Nephron (organoid): ENCODE measurements at regions not wholly inside any gene's neighbourhood (a gene's known extent, or its start where the extent isn't known, plus 50 kb on each side); places are given as distances from the start of the nearest gene placed in this dataset.

ENCODE experiments used
- H3K27ac Mint-ChIP-seq, 3 experiments: 2 replicates each; pipeline ENCODE4 v1.8.0; 2020; ENCODE audit warnings: mixed read lengths in 3 of 3, mild to moderate bottlenecking in 2 of 3, moderate library complexity in 1 of 3
- H3K27me3 Mint-ChIP-seq: 2 replicates; pipeline ENCODE4 v1.8.0; 2021; ENCODE audit warnings: low read depth, mild to moderate bottlenecking, moderate library complexity, mixed read lengths
- H3K36me3 Mint-ChIP-seq: 2 replicates; pipeline ENCODE4 v1.8.0; 2020; ENCODE audit warnings: low read depth, mixed read lengths
- H3K4me1 Mint-ChIP-seq: 2 replicates; pipeline ENCODE4 v1.8.0; 2020; ENCODE audit warnings: mixed read lengths
- H3K4me3 Mint-ChIP-seq, 3 experiments: 2 replicates each; pipeline ENCODE4 v1.8.0; 2020; ENCODE audit warnings: mild to moderate bottlenecking in 3 of 3, mixed read lengths in 3 of 3, moderate library complexity in 2 of 3
- H3K9me3 Mint-ChIP-seq: 2 replicates; pipeline ENCODE4 v1.8.0; 2020; ENCODE audit warnings: mixed read lengths
- CTCF ChIP-seq, 3 experiments: fragments of 200-600 bp; sonication (generic); IDR thresholded peaks; one replicate each; pipeline ENCODE4 v1.5.0; 2021; ENCODE audit warnings: antibody characterized with exemption in 3 of 3; ENCODE audit not compliant: unreplicated experiment in 3 of 3

DNA sequence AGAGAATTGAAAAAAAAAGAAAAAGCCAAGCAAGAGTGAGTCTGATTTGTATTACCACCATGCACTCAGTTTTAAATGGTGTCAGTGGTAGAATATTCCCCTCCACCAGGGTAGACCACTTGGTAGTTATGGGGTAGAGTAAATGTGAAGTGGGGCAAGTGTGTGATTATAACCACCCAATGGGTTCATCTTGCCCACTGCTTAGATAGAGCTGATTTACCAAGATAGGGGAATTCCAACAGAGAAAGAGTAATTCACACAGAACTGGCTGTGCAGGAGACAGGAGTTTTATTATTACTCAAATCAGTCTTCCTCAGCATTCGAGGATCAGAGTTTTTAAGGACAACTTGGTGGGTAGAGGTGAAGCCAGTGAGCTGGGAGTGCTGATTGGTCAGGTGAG, 113.3 kb upstream of the RAI14 start:
- Mint-ChIP-seq H3K4me1 (peaks cover 8% of the 10 kb centered on the region), H3K27me3 (peaks cover 4% of the 10 kb centered on the region), H3K9me3 (peaks cover 32% of the 10 kb centered on the region), H3K4me3 (no peak overlapping the region), H3K27ac (no peak overlapping the region), H3K36me3 (peaks cover 5% of the 10 kb centered on the region)
- no peak for TF ChIP-seq CTCF (IDR thresholded peaks at IDR 0.05; ENCODE audit: unreplicated experiment in 3 of 3)

GRCh38 chr5:34543687-34544086, 112.4 kb upstream of the RAI14 start:
- Mint-ChIP-seq H3K9me3 (peaks cover 32% of the 10 kb centered on the region), H3K4me1 (peaks cover 8% of the 10 kb centered on the region), H3K27ac (no peak overlapping the region), H3K27me3 (peaks cover 4% of the 10 kb centered on the region), H3K4me3 (no peak overlapping the region), H3K36me3 (peaks cover 5% of the 10 kb centered on the region)
- TF ChIP-seq CTCF (IDR thresholded peaks at IDR 0.05; ENCODE audit: unreplicated experiment in 3 of 3): no peak

DNA sequence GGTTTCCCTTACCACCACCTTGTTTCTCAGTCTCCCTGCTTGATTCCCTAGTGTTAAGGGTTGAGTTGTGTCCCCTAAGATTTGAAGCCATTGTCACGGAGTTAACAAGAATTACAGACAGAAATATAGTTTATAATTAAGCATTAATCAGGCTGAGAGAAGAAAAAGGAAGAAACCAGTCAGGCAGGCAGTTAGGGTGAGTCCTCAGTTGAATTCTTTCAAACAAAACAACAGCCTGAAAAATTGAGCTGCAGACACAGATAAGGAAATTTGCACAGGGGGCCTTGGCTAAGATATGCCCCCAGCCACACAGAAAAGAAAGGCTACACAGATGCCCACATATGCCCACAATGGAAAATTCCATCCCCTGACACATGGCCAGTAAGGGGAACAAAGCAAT, 111.7 kb upstream of the RAI14 start:
- Mint-ChIP-seq H3K4me1 (peaks cover 5% of the 10 kb centered on the region), H3K9me3 (peaks cover 32% of the 10 kb centered on the region), H3K4me3 (no peak overlapping the region), H3K27me3 (peaks cover 2% of the 10 kb centered on the region), H3K27ac (no peak overlapping the region), H3K36me3 (peaks cover 5% of the 10 kb centered on the region)
- no peak for TF ChIP-seq CTCF (IDR thresholded peaks at IDR 0.05; ENCODE audit: unreplicated experiment in 3 of 3)

DNA sequence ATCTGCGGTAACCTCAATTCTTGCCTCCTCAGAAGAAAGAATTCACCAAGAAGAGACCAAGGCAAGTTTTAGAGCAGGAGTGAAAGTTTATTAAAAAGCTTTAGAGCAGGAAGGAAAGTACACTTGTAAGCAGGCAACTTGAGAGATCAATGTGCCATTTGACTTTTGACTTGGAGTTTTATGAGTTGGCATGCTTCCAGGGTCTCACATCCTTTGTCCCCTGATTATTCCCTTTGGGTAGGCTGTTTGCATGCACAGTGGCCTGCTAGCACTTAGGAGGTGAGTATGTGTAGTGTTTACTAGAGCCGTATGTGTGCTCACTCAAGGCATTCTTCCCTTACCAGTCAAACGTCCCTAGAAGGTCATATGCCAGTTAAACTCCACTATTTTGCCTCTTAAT, 111.0 kb upstream of the RAI14 start:
- no peak for TF ChIP-seq CTCF (IDR thresholded peaks at IDR 0.05; ENCODE audit: unreplicated experiment in 3 of 3)
- H3K4me1 Mint-ChIP-seq: peaks cover under 1% of the 10 kb centered on the region
- no peak overlapping the region for H3K4me3 Mint-ChIP-seq
- no peak overlapping the region for H3K27ac Mint-ChIP-seq
- H3K9me3 Mint-ChIP-seq: peaks cover 32% of the 10 kb centered on the region
- peaks cover 5% of the 10 kb centered on the region for H3K36me3 Mint-ChIP-seq
- H3K27me3 Mint-ChIP-seq: no peaks in the 10 kb centered on the region

DNA sequence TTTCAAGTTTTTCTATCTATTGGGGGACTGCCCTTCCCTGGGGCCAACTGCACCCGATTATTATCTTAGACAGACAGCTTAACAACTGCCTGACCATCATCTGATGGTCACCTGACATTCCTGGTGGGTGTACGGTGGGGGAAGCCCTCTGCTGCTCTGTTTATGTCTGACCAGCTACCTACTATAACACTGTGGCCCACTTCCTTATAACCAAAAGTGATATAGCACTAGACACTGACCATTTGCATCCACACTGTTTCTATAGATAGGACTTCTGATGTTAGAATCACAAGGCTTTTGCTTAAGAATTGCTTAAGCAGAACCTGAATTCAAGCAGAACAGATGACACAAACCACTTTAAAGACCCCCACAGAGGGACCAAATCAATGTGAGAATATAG, 110.5 kb upstream of the RAI14 start:
- Mint-ChIP-seq H3K27me3 (no peaks in the 10 kb centered on the region), H3K27ac (no peak overlapping the region), H3K9me3 (peaks cover 32% of the 10 kb centered on the region), H3K36me3 (peaks cover 5% of the 10 kb centered on the region), H3K4me1 (peaks cover 3% of the 10 kb centered on the region), H3K4me3 (no peak overlapping the region)
- TF ChIP-seq CTCF (IDR thresholded peaks at IDR 0.05; ENCODE audit: unreplicated experiment in 3 of 3): no peak

DNA sequence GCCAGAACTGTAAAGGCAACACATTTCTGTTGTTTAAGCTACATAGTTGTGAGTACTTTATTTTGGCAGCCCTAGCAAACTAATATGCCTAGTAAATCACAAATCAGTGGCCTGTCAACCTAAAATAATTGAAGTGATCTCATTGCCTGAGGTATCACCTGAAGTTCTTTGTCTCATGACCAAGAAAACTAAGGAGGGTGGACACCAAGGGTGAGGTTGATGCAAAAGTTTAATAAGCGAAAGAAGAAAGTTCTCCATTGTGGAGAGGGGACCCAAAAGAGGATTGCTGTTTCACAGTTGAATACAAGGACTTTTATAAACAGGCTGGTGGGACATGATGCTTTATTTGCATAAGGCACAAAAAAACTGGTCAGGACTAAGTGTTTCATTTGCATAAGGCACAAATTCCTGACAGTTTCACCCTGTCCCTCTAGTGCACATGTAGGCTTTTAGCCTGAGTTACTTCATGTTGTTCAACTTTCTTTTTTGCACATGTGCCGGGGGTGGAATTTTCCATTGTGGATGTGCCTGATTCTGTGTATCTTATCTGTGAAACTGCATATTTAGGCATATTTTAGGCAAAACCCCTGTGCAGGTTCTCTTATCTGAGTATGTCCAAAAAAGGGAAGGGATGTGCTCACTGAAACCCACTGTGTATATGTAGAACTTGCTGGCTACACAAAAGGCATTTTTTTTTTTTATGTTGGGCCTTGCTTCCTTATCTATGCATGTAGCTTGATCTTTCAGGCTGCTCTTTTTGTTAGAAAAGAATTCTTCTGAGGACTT, 108.6 kb upstream of the RAI14 start:
- H3K9me3 Mint-ChIP-seq: peaks cover 29% of the 10 kb centered on the region
- H3K4me1 Mint-ChIP-seq: peaks cover 11% of the 10 kb centered on the region
- no peaks in the 10 kb centered on the region for H3K27me3 Mint-ChIP-seq
- TF ChIP-seq CTCF (IDR thresholded peaks at IDR 0.05; ENCODE audit: unreplicated experiment in 3 of 3): no peak
- H3K27ac Mint-ChIP-seq: no peak overlapping the region
- no peak overlapping the region for H3K4me3 Mint-ChIP-seq
- H3K36me3 Mint-ChIP-seq: peaks cover 5% of the 10 kb centered on the region
